Embryonic facial prominence (tissue), 1 donor: ENCODE measurements at regions not wholly inside any gene's neighbourhood (a gene's known extent, or its start where the extent isn't known, plus 50 kb on each side); places are given as distances from the start of the nearest gene placed in this dataset.

Source experiments
- DNase-seq: peaks from one replicate; pipeline ENCODE4 v3.0.0-alpha.2; 2016; ENCODE audit errors: extremely low spot score

DNA sequence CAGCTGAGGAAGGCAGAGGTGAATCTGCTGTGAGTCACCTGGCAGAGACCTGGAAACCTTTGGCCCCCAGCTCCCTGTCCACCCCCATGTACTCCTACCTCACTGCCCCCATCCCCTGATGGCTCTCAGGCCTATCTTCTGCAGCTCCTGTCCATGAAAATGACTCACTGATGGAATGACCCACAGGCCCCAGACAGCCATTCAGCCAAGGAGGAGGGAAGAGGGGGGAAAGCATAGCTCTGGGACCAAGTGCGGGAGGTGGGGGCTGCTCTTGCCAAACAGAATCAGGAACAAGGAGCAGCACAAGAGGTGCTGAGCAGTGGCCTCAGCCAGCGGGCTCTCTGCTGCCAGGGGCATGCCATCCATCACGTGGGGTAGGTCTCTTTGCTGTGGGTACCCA lies 111.4 kb upstream of the C1QTNF9B start:
- DNase-seq = no peak

DNA sequence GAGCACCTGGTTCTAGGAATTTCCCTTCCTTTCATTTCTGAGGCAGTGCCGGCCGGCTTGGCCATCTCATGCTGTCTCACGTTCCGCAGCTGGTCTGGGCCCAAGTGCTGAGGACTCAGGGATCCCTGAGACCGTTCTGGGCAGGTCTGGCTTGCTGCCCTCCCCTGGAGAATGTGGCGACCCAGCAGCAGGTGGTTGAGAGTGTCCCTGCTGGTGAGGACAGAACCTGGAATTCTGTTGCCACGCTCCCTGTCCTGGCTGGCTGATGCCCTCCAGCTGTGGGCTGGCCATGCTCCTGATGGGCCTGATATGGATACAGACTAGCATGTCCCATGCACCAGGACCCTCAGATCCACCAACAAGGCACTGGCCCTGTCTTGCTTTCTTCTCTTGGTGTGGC lies 114.0 kb upstream of the C1QTNF9B start:
- DNase-seq = no peak

DNA sequence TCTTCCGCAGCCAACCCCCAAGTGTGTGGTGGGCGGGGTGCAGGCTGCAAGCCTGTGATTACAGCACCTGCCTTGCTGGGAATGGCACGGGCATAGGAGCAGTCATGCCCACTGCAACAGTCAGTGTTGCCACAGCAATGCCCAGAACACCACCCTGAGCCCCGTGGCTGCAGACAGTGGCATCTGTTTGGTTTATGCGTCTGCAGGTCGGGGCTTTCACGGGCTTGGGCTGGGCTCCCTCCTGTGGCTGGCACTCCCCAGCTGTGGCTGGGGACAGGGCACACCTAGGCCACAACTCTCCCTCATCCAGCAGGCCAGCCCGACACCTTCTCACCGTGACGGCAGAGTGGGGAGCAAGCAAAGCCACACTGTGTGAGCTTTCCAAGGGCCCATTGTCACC lies 115.3 kb upstream of the C1QTNF9B start:
- DNase-seq = no peak

DNA sequence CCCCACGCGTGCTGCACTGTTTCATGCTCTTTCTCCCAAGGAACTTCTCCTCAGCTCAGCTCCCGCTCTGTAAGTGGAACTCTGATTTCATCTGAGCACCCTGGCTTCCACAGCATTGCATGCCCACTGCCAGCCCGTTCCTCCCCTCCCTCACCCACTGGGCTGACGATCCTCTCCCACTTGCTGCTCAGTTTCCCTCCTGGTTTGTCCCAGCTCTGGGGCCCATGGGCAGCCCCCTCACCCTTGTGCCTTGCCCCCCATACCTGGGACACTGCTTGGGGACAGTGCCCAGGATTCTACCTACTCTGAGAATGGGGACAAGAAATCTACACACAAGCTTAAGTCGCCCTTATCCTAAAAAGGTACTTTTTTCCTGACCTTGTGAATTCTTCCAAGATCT lies 115.9 kb upstream of the C1QTNF9B start:
- DNase-seq = no peak

DNA sequence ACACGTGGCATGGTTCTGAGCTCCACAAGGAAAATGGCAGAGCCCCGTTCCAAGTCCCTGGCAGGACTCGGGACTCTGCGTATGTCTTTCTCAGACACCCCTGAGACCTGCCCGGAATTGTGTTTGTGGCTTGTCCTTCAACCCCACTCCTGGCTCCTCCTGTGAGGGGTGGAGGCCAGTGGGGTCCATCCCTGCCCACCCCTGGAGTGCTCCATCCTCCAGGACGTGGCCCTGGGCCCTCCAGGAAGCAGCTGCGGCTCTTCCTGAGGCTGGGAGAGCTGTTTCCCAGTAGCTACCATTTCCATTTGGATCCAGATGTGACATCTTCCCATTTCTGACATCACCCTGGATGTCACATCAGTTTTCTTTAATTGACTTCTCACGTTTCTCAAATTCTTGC lies 118.7 kb upstream of the C1QTNF9B start:
- DNase-seq = no peak

DNA sequence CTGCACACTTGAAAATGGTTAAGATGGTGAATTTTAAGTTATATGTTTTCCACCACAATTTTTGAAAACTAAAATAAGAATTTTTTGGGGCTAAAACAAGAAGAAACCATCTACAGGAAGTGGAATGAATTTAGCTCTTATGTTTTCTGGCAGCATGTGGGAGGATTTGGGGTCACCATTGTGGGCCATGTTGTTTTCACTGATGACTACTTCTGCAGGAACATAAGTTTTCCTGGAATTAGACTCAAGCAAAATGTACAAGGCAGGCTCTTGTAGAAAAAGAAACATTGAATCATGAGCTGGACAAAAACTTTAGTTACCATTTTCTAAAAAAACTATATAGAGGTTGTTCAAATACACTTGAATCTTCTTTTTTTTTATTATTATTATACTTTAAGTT lies 125.3 kb upstream of the C1QTNF9B start:
- no peak for DNase-seq

DNA sequence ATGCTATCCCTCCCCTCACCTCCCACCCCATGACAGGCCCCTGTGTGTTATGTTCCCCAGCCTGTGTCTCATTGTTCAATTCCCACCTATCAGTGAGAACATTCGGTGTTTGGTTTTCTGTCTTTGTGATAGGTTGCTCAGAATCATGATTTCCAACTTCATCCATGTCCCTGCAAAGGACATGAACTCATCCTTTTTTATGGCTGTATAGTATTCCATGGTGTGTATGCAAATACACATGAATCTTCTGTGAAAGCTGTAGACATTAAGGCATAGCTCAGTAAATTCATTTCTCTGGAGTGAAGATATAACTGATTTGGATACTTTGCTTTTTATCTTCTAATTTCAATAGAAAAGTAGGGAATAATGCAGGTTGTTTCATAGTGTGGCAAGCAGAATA lies 125.8 kb upstream of the C1QTNF9B start:
- DNase-seq = no peak

DNA sequence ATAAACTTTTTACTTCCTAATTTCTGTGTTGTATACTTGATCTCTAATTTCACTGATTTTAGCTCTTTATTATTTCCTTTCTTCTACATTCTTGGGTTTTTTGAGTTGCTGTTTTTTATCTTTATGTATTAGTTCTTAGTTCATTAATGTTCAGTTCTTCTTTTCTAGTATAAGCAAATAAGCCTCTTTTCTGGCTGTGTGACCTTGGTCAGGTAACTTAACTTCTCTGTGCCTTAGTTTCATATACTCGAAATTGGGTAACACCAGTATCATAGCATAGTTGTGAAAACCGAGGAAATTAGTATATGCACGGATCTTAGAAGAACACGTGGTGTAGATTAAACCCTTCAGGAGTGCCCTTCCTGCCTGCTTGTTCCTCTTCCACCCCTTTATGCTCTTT lies 130.2 kb upstream of the C1QTNF9B start:
- DNase-seq = no peak

DNA sequence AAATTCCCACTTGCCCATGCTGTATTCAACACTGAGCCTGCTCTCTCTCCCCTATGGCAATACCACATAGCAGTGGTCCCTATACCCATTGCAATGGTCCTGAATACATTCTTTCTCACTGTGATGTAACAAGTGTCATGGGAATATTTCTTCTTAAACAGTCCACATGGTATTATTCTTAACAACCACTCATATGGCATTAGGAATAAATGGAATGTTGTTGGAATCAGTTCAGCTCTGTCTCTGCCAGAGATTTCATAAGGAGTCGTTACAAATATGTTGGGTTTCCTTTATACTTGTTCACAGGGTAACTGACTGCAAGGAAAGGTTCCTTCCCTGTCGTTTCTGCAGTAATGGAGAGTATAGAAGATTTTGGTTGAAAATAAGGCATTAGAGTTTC lies 128.3 kb upstream of the SPATA13 start:
- DNase-seq = no peak

DNA sequence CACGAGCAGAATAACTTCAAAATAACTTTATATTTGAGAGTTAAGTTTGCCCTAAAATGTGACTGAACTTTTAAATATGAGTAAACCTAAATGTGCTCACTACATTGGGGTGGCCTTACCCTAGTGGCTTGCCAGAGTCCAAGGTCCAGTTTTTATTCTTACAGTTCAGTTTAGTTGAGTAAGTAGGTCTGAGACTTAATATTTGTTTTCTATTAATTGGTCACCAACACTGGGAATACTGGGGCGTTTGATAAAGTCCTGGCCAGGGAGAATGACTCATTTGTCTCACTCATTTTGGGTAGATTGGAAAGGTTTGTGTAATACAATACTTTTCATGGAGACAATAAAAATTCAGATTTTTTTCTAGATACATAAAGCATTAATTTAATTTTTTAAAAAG lies 127.8 kb upstream of the SPATA13 start:
- no peak for DNase-seq

DNA sequence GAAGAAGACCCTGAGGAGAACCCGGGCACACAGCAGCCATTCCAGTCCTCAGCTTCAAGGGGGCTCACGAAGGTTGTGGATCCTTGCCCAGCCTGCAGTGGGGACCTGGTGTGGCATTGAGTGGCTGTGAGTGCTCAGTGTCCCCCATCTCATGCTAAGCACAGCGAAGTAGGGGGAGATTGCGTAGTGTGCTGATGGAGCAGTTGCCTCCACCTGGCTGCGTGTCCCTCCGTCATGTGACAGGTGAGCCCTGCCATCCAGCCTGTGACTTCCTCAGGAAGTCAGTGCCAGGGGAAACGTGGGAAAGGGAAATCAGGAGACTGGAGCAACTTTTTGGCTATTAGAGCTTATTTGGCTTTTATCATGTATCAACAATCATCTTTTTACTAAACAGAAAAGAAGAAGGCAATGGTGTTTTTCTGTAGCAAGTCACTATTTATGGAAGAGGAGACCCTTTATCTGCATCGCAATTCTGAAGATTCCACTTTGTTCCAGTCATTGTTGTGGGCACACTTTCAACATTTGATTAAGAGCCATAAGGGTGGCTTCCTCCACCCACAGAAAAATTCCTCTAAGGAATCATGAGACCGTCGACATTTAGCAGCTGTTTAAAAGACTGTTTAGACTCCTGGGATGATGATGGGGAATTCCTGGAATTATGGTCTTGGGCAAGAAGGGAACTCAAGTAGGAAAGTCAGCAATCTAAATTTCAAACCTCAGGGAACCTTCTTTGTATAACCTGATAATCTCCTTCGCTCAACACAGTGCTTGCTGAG lies 126.8 kb upstream of the SPATA13 start:
- no peak for DNase-seq

DNA sequence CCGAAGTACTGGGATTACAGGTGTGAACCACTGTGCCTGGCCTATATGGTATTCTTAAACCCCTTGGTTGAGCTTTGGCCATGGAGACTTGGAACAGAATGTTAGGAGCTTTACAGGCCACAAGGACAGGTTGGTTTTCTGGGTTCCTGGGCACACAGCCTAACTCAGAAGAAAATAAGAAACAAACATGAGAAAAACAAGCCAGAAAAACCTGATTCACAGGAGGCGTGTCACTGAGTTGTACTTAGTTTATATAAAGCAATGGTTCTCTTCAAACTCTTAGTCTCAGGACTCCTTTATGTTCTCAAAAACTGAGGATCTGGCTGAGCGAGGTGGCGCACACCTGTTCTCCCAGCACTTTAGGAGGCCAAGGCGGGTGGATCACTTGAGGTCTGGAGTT lies 125.1 kb upstream of the SPATA13 start:
- no peak for DNase-seq

DNA sequence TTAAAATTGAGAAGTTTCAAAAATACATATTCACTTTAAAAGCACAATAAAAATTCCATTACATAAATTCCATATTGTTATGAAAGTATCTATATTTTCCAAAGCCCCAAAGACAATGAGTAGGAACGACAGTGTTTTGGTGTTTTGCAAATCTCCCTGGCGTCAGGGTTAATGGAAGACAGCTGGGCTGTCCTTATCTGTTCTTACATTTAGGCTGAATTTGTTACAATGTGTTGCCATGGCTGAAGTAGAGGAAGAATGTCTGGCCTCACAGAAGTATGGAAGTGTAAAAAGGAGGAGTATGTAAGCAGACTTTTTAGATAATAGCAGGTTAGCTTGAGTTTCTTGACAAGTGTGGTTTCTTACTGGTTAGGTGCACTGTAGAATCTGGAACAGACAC lies 124.4 kb upstream of the SPATA13 start:
- no peak for DNase-seq

DNA sequence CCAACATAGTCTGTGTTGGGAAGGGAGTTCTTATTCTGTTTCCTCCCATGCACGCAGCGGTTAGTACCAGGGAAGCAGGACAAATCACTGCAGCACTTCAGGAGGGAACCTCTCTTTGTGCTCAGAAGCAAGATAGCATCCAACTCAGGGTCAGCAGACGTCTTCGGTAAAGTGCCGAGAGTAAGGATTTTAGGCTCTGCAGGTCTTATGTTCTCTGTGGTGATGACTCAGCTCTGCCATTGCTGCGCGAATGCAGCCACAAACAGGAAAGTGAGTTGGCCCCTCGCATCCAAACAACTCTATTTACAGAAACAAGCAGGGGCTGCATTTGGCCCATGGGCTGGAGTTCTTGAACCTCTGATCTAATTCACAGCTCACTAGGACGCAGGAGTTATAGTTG lies 122.1 kb upstream of the SPATA13 start:
- no peak for DNase-seq

DNA sequence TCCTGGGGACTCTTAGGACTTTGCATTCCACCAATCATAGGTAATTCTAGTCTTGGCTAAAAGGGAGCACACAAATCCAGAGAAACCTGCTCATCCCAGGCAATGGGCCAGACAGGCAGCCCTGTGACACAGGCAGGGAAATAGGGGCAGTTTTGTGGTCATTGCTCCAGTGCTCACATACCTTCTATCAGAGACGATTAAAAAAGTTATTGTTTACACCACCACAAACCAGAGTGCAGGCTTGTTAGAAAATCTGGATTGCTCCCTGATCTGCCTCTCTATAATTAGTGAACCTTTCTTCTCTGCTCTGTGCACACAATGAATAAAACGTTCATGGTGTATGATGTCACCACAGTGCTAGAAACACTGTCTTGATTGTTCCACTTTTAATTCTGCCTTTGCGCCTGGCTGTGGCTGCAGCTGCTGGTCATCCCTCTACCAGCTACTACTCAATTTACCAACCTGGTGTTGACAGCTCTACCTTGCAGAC lies 121.6 kb upstream of the SPATA13 start:
- DNase-seq = no peak

DNA sequence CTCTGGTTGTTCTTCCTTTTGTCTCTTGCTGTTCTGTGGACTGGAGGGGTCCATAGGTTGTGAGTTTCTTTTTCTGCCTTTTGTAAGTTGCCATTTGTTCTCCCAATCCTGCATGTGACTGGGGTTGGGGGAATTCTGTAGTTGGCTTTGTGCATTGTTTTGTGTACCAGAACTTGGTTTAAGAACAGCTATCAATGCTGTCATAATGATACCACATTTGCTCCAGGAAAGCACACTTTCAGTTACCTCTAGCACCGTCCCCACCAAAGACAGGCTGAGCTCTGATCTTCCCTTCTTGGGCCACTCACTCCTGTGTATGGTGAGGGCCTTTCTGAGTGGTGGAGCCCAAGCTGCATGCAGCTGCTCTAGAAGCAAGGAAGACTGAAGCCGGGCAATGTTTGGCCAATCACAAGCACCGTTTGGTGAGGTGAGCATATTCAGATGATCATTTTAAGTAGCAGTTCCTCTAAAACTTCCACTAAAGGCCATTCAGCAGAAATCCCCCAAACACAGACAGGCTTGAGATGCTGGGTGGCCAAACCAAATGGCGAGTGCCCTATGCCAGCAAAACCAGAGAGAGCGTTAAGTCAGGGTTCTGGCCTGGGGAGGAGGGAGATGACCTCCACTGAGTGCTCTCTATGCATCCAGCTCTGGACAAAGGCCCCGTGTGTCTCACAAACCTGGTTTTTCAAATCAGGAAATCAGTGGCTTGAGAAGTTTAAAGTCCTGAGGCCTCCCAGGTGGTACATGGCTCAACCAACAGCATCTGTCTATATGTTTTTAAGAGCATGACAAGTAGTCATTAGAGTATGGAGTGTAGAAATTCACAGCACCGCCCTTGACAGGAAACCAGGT lies 120.7 kb upstream of the SPATA13 start:
- DNase-seq = no peak

DNA sequence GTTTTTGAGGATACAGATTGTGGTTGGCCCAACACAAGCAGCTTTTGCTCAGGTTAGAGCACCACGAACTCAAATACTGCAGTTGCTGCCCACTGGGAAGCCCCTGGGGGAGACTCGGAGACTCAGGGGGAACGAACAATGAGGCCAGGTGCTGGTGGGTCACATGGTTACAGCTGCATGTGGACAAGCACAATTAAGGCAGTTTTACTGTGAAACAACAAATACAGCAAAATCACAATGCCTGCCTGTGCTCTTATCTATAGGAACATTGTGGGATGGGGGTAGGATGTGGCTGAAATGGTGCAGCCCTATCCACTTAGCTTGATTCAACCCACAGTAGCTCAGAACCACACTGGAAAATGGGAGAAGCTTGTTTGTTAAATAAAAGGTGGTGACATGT lies 119.7 kb upstream of the SPATA13 start:
- no peak for DNase-seq

DNA sequence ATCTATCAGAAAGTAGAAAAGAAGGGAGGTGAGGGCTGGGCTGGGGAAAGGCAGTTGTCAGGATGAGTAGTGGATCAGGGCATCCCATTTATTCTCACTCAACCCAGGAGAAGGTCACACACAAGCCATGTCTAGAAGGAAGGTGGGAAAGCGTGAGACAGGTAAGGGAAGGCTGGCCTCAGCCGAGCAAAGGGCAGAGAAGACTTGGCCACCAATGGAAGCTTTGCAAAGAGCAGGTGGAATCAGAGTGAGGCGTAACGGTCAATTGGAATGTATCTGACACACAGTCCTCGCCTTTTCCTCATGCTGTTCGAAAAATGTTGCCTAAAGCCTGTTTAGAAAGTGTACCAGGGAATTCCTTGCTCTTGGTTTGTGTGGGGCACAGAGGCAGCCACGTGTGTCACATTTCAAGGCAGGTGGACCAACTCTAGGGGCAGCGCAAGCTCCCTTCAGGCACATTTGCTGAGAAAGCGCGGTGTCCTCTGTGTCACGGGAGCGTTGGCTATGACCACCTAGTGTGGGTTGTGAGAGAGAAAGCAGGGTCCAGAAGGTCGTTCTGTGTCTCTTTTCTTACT lies 118.8 kb upstream of the SPATA13 start:
- DNase-seq = no peak

DNA sequence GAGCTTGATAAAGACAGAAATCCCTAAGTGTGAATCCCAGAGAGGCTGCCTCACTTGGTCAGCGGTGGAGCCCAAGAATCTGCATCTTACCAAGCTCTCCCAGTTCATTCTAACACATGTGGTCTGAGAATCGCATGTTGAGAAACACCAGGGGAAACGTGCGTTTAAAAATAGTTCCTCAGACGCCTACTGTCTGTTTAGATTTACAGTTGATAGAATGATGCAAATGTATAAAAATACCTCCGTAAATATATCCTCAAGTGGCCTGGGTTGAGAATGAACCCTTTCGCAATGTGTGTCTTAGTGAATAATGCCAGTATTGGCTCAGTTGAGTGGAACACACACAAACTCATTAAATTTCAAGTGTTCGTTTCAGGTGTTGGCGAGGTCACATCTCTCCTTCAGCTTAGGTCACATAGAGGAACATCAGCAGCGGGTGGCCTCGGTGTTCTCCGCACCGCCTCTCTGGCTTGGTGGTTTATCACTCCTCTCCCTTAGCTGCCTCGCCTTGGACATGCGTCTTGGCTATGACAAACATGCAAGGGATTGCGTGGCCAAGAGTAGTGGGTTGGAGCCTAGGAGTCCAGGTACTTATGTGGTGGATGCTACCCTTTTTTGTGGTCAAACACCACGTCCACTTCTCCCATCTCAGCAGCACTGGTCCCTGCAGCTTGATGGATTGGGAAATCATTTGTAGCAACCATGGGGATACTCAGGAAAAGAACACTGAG lies 117.6 kb upstream of the SPATA13 start:
- DNase-seq = no peak

DNA sequence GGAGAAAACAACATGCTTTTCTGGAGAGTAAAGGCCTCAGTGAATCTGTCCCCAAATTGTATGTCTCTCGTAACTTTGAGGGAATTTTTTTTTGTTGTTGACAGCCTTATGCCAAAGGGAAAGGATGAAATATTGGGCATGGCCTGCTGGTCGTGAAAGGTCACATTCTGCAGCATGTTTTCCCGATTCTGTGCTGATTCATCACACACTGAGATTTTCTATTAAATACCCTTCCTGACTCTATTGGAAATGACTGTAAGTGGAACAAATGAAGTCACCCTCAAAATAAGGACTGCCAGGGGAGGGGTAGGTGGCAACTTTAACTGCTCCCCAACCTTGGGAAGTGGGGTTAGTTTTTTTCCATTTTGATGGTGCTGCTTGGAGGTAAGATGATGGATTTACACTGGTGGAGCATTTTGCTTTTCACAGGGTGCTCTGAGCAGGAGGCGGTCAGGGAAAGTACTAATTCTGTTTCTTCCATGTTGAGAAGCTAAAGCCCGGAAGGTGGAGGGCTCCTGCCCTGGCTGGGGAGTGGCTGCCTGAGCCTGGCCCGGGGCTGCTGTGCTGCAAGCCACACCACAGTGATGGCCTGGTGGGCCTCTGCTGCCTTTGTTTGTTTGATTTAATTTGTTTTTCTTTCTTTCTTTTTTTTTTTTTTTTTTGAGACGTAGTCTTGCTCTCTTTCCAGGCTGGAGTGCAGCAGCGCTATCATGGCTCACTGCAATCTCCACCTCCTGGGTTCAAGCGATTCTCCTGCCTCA lies 116.8 kb upstream of the SPATA13 start:
- no peak for DNase-seq

DNA sequence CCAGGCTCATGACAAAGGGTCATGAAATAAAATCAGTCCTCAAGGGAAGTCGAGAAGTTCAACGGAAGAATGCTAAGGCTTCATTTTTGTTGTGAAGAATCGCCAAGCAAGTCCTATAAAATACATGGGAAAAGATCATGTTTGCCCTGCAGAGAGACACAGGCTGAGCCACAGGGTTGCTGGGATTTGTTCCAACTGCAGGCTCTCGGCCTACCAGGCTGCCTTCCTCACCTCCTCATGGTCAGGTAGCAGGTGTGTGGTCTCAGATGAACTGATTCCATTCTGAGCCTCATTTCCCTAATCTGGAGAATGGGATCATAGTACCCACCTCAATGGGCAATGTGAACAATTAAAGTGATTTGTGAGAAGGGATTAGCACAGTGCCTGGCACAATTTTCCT lies 114.9 kb upstream of the SPATA13 start:
- no peak for DNase-seq
